MCF 10A (cell line): ENCODE measurements at regions not wholly inside any gene's neighbourhood (a gene's known extent, or its start where the extent isn't known, plus 50 kb on each side); places are given as distances from the start of the nearest gene placed in this dataset.

Experiments used
- BruUV-seq: library from RNA; stranded (reverse); fragments of 400-500 nt; replicated peaks from 2 replicates; lab custom pipeline; 2021; lab: Mats Ljungman, UMichigan
- CTCF ChIA-PET: fragments of 300-600 bp; sonication (Branson Sonifier 250); formaldehyde crosslinking; extraction: SDS; loops from one replicate; lab custom pipeline; 2021; ENCODE audit warnings: antibody characterized with exemption, inconsistent platforms; lab: Yijun Ruan, JAX
- POLR2A ChIA-PET: fragments of 300-600, 350-650 bp; sonication (Branson Sonifier 250); formaldehyde crosslinking; extraction: SDS; loops from one replicate; lab custom pipeline; 2020; ENCODE audit warnings: antibody characterized with exemption, inconsistent platforms; lab: Yijun Ruan, JAX
- DNase-seq: peaks from one replicate; pipeline ENCODE4 v3.0.0-alpha.2; 2018; ENCODE audit not compliant: unreplicated experiment
- H3K27ac Mint-ChIP-seq: one replicate; pipeline ENCODE4 v1.8.0; 2022; ENCODE audit warnings: mild to moderate bottlenecking, low read depth, mixed read lengths; ENCODE audit not compliant: unreplicated experiment
- H3K27me3 Mint-ChIP-seq: one replicate; pipeline ENCODE4 v1.8.0; 2022; ENCODE audit warnings: mixed read lengths; ENCODE audit not compliant: insufficient read depth, unreplicated experiment
- H3K36me3 Mint-ChIP-seq: one replicate; pipeline ENCODE4 v1.8.0; 2022; ENCODE audit warnings: mild to moderate bottlenecking, moderate library complexity, mixed read lengths; ENCODE audit not compliant: insufficient read depth, unreplicated experiment
- H3K4me1 Mint-ChIP-seq: one replicate; pipeline ENCODE4 v1.8.0; 2022; ENCODE audit warnings: mixed read lengths; ENCODE audit not compliant: insufficient read depth, unreplicated experiment
- H3K4me3 Mint-ChIP-seq: one replicate; pipeline ENCODE4 v1.8.0; 2022; ENCODE audit warnings: mild to moderate bottlenecking, moderate library complexity, mixed read lengths; ENCODE audit not compliant: unreplicated experiment
- H3K9me3 Mint-ChIP-seq: one replicate; pipeline ENCODE4 v1.8.0; 2022; ENCODE audit warnings: mixed read lengths; ENCODE audit not compliant: unreplicated experiment
- intact Hi-C: fragments of 100-400 bp; cut with micrococcal nuclease; formaldehyde crosslinking; loops from 2 replicates; pipeline ENCODE4 v1.14.1; 2022
- TF ChIP-seq, protein P1 (sequence below): fragments of 200-600 bp; IDR thresholded peaks from one replicate; pipeline ENCODE4 v1.8.0; 2022; ENCODE audit warnings: antibody characterized with exemption, mild to moderate bottlenecking; ENCODE audit not compliant: unreplicated experiment

DNA sequence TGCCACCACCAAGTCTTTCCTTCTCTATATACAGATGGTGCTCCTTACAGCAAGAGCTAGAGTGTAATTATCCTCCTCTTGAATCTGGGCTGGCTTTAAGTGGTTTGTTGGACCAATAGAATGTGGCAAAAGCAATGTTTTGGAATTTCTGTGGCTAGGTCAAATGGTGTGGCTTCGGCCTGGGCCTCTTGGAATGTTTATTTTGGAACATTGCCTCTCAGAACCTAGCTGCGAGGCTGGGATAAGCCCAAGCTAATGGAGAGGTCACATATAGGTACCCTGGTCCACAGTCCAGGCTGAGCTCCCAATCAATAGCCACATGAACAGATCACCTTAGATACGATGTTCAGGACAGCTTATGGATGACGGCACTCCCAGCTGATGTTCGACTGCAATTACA lies 556.7 kb downstream of the TYW1 start:
- H3K27me3 Mint-ChIP-seq = no peaks in the 10 kb centered on the region
- no peak for DNase-seq
- TF ChIP-seq, protein P1, sequence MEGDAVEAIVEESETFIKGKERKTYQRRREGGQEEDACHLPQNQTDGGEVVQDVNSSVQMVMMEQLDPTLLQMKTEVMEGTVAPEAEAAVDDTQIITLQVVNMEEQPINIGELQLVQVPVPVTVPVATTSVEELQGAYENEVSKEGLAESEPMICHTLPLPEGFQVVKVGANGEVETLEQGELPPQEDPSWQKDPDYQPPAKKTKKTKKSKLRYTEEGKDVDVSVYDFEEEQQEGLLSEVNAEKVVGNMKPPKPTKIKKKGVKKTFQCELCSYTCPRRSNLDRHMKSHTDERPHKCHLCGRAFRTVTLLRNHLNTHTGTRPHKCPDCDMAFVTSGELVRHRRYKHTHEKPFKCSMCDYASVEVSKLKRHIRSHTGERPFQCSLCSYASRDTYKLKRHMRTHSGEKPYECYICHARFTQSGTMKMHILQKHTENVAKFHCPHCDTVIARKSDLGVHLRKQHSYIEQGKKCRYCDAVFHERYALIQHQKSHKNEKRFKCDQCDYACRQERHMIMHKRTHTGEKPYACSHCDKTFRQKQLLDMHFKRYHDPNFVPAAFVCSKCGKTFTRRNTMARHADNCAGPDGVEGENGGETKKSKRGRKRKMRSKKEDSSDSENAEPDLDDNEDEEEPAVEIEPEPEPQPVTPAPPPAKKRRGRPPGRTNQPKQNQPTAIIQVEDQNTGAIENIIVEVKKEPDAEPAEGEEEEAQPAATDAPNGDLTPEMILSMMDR = no peak
- H3K9me3 Mint-ChIP-seq = peaks cover 29% of the 10 kb centered on the region
- H3K27ac Mint-ChIP-seq = no peak overlapping the region
- no peak overlapping the region for H3K4me3 Mint-ChIP-seq
- intact Hi-C loops = no loop called here
- H3K36me3 Mint-ChIP-seq = no peaks in the 10 kb centered on the region
- no peaks in the 10 kb centered on the region for H3K4me1 Mint-ChIP-seq
- BruUV-seq = no TSS peak
- POLR2A ChIA-PET = no interaction called here
- CTCF ChIA-PET = interaction anchor here (0.6 kb wide), 1 partner anchor 476 kb away, joined by 3 read pairs; no protein-coding TSS in a partner anchor

DNA sequence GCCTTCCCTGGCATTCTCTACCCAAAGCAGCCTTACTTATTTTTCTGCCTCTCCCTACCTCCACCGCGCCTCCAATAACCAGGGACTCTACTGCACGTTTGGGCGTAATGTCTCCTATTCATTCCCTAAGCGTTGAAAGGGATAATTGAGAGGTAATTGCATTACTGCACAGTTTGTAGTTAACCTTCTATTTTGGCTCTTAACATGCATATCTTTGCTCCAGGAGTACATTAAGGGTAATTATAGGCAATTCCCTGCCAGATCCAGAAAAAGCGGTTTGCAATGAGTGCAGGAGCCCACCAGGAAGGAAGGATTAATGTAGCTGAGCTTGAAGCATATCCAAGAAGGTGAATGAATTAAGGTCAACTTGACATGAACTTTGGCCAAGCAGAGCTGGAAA lies 558.4 kb downstream of the TYW1 start:
- TF ChIP-seq, protein P1 = no peak
- H3K4me3 Mint-ChIP-seq = no peak overlapping the region
- ChIA-PET CTCF (no interaction called here), POLR2A (no interaction called here)
- no peaks in the 10 kb centered on the region for H3K27me3 Mint-ChIP-seq
- H3K9me3 Mint-ChIP-seq = peaks cover 34% of the 10 kb centered on the region
- H3K36me3 Mint-ChIP-seq = no peaks in the 10 kb centered on the region
- BruUV-seq = no TSS peak
- no peaks in the 10 kb centered on the region for H3K4me1 Mint-ChIP-seq
- no peak overlapping the region for H3K27ac Mint-ChIP-seq
- no peak for DNase-seq
- intact Hi-C loops = no loop called here

DNA sequence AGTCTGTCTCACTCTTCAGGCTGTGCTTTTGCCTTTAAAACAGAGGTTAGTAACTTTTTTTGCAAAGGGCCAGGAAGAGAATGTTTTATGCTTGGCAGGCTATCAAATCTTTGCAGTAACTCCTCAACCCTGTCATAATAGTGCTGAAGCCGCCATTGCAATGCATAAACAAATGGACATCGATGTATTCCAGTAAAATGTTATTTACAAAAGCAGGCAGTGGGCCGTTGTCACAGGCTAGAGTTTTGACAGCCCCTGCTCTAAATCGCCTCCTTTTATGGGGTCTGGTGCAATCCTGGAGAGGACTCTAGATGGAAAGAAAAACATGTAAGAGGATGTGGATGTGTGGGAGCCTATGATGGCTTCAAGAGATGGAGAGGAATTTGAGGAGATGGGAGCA lies 568.3 kb downstream of the TYW1 start:
- intact Hi-C loops = no loop called here
- H3K4me1 Mint-ChIP-seq = no peaks in the 10 kb centered on the region
- no peaks in the 10 kb centered on the region for H3K36me3 Mint-ChIP-seq
- H3K27ac Mint-ChIP-seq = no peak overlapping the region
- no peaks in the 10 kb centered on the region for H3K27me3 Mint-ChIP-seq
- BruUV-seq = no TSS peak
- H3K4me3 Mint-ChIP-seq = no peak overlapping the region
- TF ChIP-seq, protein P1 = no peak
- POLR2A ChIA-PET = no interaction called here
- no peak for DNase-seq
- CTCF ChIA-PET = interaction anchor here (0.7 kb wide), 1 partner anchor 1408 kb away, joined by 3 read pairs; no protein-coding TSS in a partner anchor
- peaks cover 25% of the 10 kb centered on the region for H3K9me3 Mint-ChIP-seq

DNA sequence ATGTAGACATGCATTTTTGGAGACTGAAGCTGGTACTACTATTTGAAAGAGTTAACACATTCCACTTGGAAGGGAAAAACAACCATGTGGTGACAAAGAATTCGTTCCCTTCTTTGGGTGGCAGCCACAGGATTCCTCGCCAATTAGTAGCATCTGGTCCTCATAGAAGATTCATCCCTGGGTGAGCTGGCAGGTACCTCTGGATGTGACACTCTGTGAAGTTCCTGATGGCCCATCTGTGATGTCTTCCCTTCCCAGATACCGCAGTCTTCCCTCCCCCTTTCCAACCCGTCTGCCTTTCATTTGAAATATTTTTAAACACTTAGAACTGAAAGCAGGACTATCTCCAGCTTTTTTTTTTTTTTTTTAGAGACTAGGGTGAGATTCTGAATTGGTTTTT lies 569.5 kb downstream of the TYW1 start:
- ChIA-PET CTCF (interaction anchor here (0.6 kb wide), 2 partner anchors 751 to 1181 kb away, joined by 3 read pairs; no protein-coding TSS in a partner anchor), POLR2A (no interaction called here)
- H3K27me3 Mint-ChIP-seq = no peaks in the 10 kb centered on the region
- no peak overlapping the region for H3K27ac Mint-ChIP-seq
- H3K4me3 Mint-ChIP-seq = no peak overlapping the region
- intact Hi-C loops = no loop called here
- TF ChIP-seq, protein P1 = no peak
- no peak for DNase-seq
- BruUV-seq = no TSS peak
- peaks cover 32% of the 10 kb centered on the region for H3K9me3 Mint-ChIP-seq
- H3K4me1 Mint-ChIP-seq = no peaks in the 10 kb centered on the region
- H3K36me3 Mint-ChIP-seq = no peaks in the 10 kb centered on the region
